CD4-positive, CD25-positive, alpha-beta regulatory T cell (primary cell): ENCODE measurements at regions not wholly inside any gene's neighbourhood (a gene's known extent, or its start where the extent isn't known, plus 50 kb on each side); places are given as distances from the start of the nearest gene placed in this dataset.

Source experiments
- ATAC-seq, 2 donors: fragments of 150-1000 bp; cut with Tn5 transposase; one replicate each; pipeline ENCODE4 v1.10.0; 2021; ENCODE audit warnings: low read depth in 2 of 2, moderate number of reproducible peaks in 2 of 2, moderate library complexity in 1 of 2
- DNase-seq, 3 donors: peaks; one replicate each; pipeline versions ENCODE4 v3.0.0 to v3.0.0-alpha.2; 2012 to 2022; ENCODE audit warnings: mixed read lengths in 1 of 3
- H3K27ac ChIP-seq: one replicate; pipeline ENCODE4 v1.7.0; 2013; ENCODE audit warnings: mild to moderate bottlenecking, low read length; ENCODE audit not compliant: insufficient read depth, poor library complexity, severe bottlenecking
- H3K27me3 ChIP-seq: one replicate; pipeline ENCODE4 v1.7.0; 2013; ENCODE audit warnings: low read length; ENCODE audit not compliant: control insufficient read depth, insufficient read depth
- H3K36me3 ChIP-seq: one replicate; pipeline ENCODE4 v1.7.0; 2013; ENCODE audit warnings: mild to moderate bottlenecking, low read length, moderate library complexity; ENCODE audit not compliant: control insufficient read depth, insufficient read depth
- H3K4me1 ChIP-seq: 2 replicates; pipeline ENCODE4 v1.7.0; 2013; ENCODE audit warnings: mild to moderate bottlenecking, low read length; ENCODE audit not compliant: insufficient read depth, control insufficient read depth, poor library complexity, severe bottlenecking
- H3K4me3 ChIP-seq: one replicate; pipeline ENCODE4 v1.7.0; 2013; ENCODE audit warnings: low read depth, mild to moderate bottlenecking, low read length, moderate library complexity
- H3K9me3 ChIP-seq, 2 experiments: 1 replicate in 1 of 2; 2 replicates in 1 of 2; pipeline ENCODE4 v1.7.0; 2013; ENCODE audit warnings: low read length in 2 of 2, mild to moderate bottlenecking in 1 of 2, moderate library complexity in 1 of 2; ENCODE audit not compliant: control insufficient read depth in 2 of 2
- H3K27ac Mint-ChIP-seq, 3 donors: one replicate each; pipeline ENCODE4 v1.8.0; 2020 to 2022; ENCODE audit warnings: mild to moderate bottlenecking in 3 of 3, mixed read lengths in 3 of 3, moderate library complexity in 2 of 3
- H3K27me3 Mint-ChIP-seq: one replicate; pipeline ENCODE4 v1.8.0; 2022; ENCODE audit warnings: mild to moderate bottlenecking, mixed read lengths
- H3K36me3 Mint-ChIP-seq: one replicate; pipeline ENCODE4 v1.8.0; 2020; ENCODE audit warnings: mixed read lengths
- H3K4me1 Mint-ChIP-seq, 4 donors: one replicate each; pipeline ENCODE4 v1.8.0; 2020 to 2022; ENCODE audit warnings: mixed read lengths in 4 of 4, mild to moderate bottlenecking in 1 of 4
- H3K4me3 Mint-ChIP-seq, 4 donors: one replicate each; pipeline ENCODE4 v1.8.0; 2020 to 2022; ENCODE audit warnings: mild to moderate bottlenecking in 4 of 4, mixed read lengths in 4 of 4, moderate library complexity in 3 of 4
- H3K9me3 Mint-ChIP-seq, 7 donors: one replicate each; pipeline ENCODE4 v1.8.0; 2020 to 2022; ENCODE audit warnings: mixed read lengths in 7 of 7, mild to moderate bottlenecking in 3 of 7, moderate library complexity in 2 of 7

- no peaks in the 10 kb centered on the region for H3K4me1 ChIP-seq
- no peaks in the 10 kb centered on the region for H3K27me3 ChIP-seq
- peak in 1 of 2 donors; percentile 31 for ATAC-seq
- DNase-seq: no peak
- Mint-ChIP-seq H3K27ac (no peak overlapping the region), H3K4me1 (no peaks in the 10 kb centered on the region), H3K4me3 (no peak overlapping the region), H3K27me3 (no peaks in the 10 kb centered on the region), H3K9me3 (peaks cover 0 to 23% (median 2%) of the 10 kb centered on the region in 7 donors), H3K36me3 (no peaks in the 10 kb centered on the region)
- H3K4me3 ChIP-seq: no peak overlapping the region
- H3K9me3 ChIP-seq: no peaks in the 10 kb centered on the region
- H3K36me3 ChIP-seq: no peaks in the 10 kb centered on the region
- H3K27ac ChIP-seq: no peak overlapping the region
These were observed 251.9 kb upstream of the SOX5 start for GRCh38 chr12:24201258-24201970.

DNA sequence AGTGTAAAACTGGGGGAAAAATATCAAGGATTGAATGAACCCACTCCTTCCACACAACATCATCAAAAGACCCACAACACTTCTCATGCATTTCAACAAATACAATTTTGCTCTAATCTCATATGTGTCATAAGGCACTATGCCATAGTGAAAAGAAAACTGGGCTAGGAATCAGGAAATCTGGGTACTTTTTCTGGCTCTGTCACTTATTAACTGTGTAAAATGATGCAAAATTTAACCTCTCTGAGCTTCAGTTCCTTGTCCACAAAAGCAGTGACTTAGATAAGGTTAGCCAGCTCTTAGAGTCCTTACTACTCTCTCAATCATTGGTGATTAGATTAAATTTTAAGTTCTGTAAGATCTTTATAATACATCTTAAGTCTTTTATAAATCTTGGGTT lies 250.5 kb upstream of the SOX5 start:
- no peaks in the 10 kb centered on the region for H3K27me3 Mint-ChIP-seq
- no peaks in the 10 kb centered on the region for H3K27me3 ChIP-seq
- H3K36me3 Mint-ChIP-seq: no peaks in the 10 kb centered on the region
- H3K4me1 Mint-ChIP-seq: no peaks in the 10 kb centered on the region
- ATAC-seq (no peak), DNase-seq (no peak)
- H3K9me3 Mint-ChIP-seq: peaks cover 0 to 20% (median 2%) of the 10 kb centered on the region in 7 donors
- H3K36me3 ChIP-seq: no peaks in the 10 kb centered on the region
- H3K27ac Mint-ChIP-seq: no peak overlapping the region
- no peaks in the 10 kb centered on the region for H3K4me1 ChIP-seq
- H3K27ac ChIP-seq: no peak overlapping the region
- H3K9me3 ChIP-seq: no peaks in the 10 kb centered on the region
- H3K4me3 ChIP-seq: no peak overlapping the region
- H3K4me3 Mint-ChIP-seq: no peak overlapping the region

DNA sequence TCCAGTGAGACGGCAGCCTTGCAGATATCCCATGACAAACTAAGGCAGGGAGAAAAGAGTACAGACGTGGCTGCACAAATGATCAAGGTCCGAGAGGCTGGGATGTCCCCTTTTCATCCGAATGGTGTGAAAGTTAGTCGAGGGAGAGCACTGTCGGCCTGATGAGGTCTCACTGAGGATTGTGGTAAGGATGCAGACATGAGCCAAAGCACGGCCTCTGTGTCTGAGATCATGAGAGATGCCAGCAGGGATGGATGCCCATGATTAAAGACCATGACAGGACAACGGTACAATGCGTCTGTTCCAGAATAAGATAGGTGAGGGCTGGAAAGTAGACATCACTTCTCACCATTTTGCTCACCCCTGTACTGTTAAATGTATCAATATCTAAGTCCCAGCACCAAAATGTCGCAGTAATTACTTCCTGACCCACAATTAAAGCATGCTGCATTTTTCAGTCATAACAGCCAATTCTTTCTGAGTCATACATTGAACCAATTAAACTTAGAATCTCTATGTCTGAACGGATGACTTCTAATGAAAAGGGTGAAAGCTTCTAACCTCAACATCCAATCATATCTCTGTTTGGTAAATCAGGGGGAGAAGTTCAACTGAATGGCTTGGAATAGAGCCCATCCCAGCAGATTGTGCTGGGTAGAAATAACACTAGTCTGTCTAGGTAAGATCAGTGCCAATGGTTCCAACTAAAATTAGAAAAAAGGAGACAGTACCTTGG lies 249.6 kb upstream of the SOX5 start:
- ATAC-seq (no peak), DNase-seq (no peak)
- Mint-ChIP-seq H3K9me3 (peaks cover 0 to 17% (median 2%) of the 10 kb centered on the region in 7 donors), H3K4me1 (no peaks in the 10 kb centered on the region), H3K27ac (no peak overlapping the region), H3K36me3 (no peaks in the 10 kb centered on the region), H3K4me3 (no peak overlapping the region), H3K27me3 (no peaks in the 10 kb centered on the region)
- no peak overlapping the region for H3K27ac ChIP-seq
- no peak overlapping the region for H3K4me3 ChIP-seq
- H3K9me3 ChIP-seq: no peaks in the 10 kb centered on the region
- no peaks in the 10 kb centered on the region for H3K36me3 ChIP-seq
- no peaks in the 10 kb centered on the region for H3K4me1 ChIP-seq
- no peaks in the 10 kb centered on the region for H3K27me3 ChIP-seq

- H3K27me3 Mint-ChIP-seq: no peaks in the 10 kb centered on the region
These were observed 248.6 kb upstream of the SOX5 start for GRCh38 chr12:24198070-24198469.

GRCh38 chr12:24197532-24197931 lies 248.1 kb upstream of the SOX5 start:
- Mint-ChIP-seq H3K9me3 (peaks cover 0 to 13% (median 2%) of the 10 kb centered on the region in 7 donors), H3K4me1 (no peaks in the 10 kb centered on the region), H3K4me3 (no peak overlapping the region), H3K27ac (no peak overlapping the region), H3K36me3 (no peaks in the 10 kb centered on the region), H3K27me3 (no peaks in the 10 kb centered on the region)
- Histone ChIP-seq H3K4me3 (no peak overlapping the region), H3K36me3 (no peaks in the 10 kb centered on the region), H3K4me1 (no peaks in the 10 kb centered on the region), H3K27ac (no peak overlapping the region), H3K9me3 (no peaks in the 10 kb centered on the region), H3K27me3 (no peaks in the 10 kb centered on the region)
- DNase-seq (no peak), ATAC-seq (no peak)

More at GRCh38 chr12:24198070-24198469, 248.6 kb upstream of the SOX5 start:
- Mint-ChIP-seq H3K27ac (no peak overlapping the region), H3K9me3 (peaks cover 0 to 14% (median 2%) of the 10 kb centered on the region in 7 donors), H3K4me3 (no peak overlapping the region), H3K4me1 (no peaks in the 10 kb centered on the region), H3K36me3 (no peaks in the 10 kb centered on the region)
- H3K27ac ChIP-seq: no peak overlapping the region
- H3K36me3 ChIP-seq: no peaks in the 10 kb centered on the region
- no peak overlapping the region for H3K4me3 ChIP-seq
- no peaks in the 10 kb centered on the region for H3K4me1 ChIP-seq
- no peaks in the 10 kb centered on the region for H3K27me3 ChIP-seq
- ATAC-seq (no peak), DNase-seq (no peak)
- H3K9me3 ChIP-seq: no peaks in the 10 kb centered on the region

DNA sequence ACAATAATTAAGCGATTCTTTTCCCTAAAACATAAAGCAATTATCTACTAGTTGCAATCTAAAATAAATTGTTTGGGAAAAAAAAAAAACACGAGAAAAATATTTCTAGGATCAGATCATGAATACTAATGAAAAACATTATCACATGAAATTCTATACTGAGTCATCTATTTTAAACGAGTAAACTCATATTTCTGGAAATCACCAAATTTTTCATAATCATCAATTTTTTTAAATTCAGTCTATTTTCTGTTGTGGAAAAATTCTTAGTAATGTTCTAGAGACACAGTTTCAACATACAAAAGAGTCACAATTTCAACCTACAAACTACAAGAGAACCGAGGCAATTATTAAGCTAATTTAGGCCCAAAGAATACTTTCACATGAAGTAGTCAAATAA lies 245.6 kb upstream of the SOX5 start:
- no peaks in the 10 kb centered on the region for H3K4me1 ChIP-seq
- Mint-ChIP-seq H3K4me1 (no peaks in the 10 kb centered on the region), H3K27ac (no peak overlapping the region), H3K4me3 (no peak overlapping the region), H3K36me3 (no peaks in the 10 kb centered on the region), H3K9me3 (peaks cover 0 to 11% (median 2%) of the 10 kb centered on the region in 7 donors), H3K27me3 (no peaks in the 10 kb centered on the region)
- H3K9me3 ChIP-seq: no peaks in the 10 kb centered on the region
- no peak for ATAC-seq
- no peak for DNase-seq
- H3K27me3 ChIP-seq: no peaks in the 10 kb centered on the region
- H3K36me3 ChIP-seq: no peaks in the 10 kb centered on the region
- no peak overlapping the region for H3K27ac ChIP-seq
- no peak overlapping the region for H3K4me3 ChIP-seq

- DNase-seq: no peak
- no peaks in the 10 kb centered on the region for H3K4me1 Mint-ChIP-seq
- no peaks in the 10 kb centered on the region for H3K36me3 ChIP-seq
These were observed 241.6 kb upstream of the SOX5 start for GRCh38 chr12:24191117-24191516.

GRCh38 chr12:24185782-24186181 lies 236.3 kb upstream of the SOX5 start:
- Histone ChIP-seq H3K27ac (no peak overlapping the region), H3K4me3 (no peak overlapping the region), H3K36me3 (no peaks in the 10 kb centered on the region), H3K9me3 (no peaks in the 10 kb centered on the region), H3K27me3 (no peaks in the 10 kb centered on the region), H3K4me1 (no peaks in the 10 kb centered on the region)
- Mint-ChIP-seq H3K27ac (no peak overlapping the region), H3K4me1 (no peaks in the 10 kb centered on the region), H3K9me3 (peaks cover 0 to 4% (median 3%) of the 10 kb centered on the region in 7 donors), H3K4me3 (peak overlapping the region in 1 of 4 donors; percentile 84), H3K27me3 (no peaks in the 10 kb centered on the region), H3K36me3 (no peaks in the 10 kb centered on the region)
- ATAC-seq (no peak), DNase-seq (no peak)

More at GRCh38 chr12:24191117-24191516, 241.6 kb upstream of the SOX5 start:
- Histone ChIP-seq H3K9me3 (no peaks in the 10 kb centered on the region), H3K27me3 (no peaks in the 10 kb centered on the region), H3K4me1 (no peaks in the 10 kb centered on the region), H3K4me3 (no peak overlapping the region), H3K27ac (no peak overlapping the region)
- ATAC-seq: no peak
- Mint-ChIP-seq H3K4me3 (no peak overlapping the region), H3K36me3 (no peaks in the 10 kb centered on the region), H3K27ac (no peak overlapping the region), H3K27me3 (no peaks in the 10 kb centered on the region), H3K9me3 (peaks cover 0 to 5% (median 3%) of the 10 kb centered on the region in 7 donors)
